GM19467 (cell line): ENCODE measurements at regions not wholly inside any gene's neighbourhood (a gene's known extent, or its start where the extent isn't known, plus 50 kb on each side); places are given as distances from the start of the nearest gene placed in this dataset.

ENCODE experiments used
- ATAC-seq: cut with Tn5 transposase; IDR thresholded peaks from one replicate; pipeline ENCODE4 v1.9.1; 2021; ENCODE audit warnings: mild to moderate bottlenecking, moderate library complexity; ENCODE audit not compliant: unreplicated experiment

GRCh38 chr2:30338475-30338874 lies 107.1 kb downstream of the LBH start:
- no peak for ATAC-seq

GRCh38 chr2:30339071-30339470 lies 107.7 kb downstream of the LBH start:
- no peak for ATAC-seq

GRCh38 chr2:30341500-30342267 lies 105.4 kb upstream of the LCLAT1 start:
- no peak for ATAC-seq

GRCh38 chr2:30346471-30347169 lies 100.4 kb upstream of the LCLAT1 start:
- no peak for ATAC-seq

- ATAC-seq: no peak
Measured at GRCh38 chr2:30348825-30349224, 98.2 kb upstream of the LCLAT1 start.

- ATAC-seq: no peak
Measured at GRCh38 chr2:30349691-30350090, 97.4 kb upstream of the LCLAT1 start.

GRCh38 chr2:30351116-30351515 lies 95.9 kb upstream of the LCLAT1 start:
- ATAC-seq: no peak

- ATAC-seq: no peak
Measured at GRCh38 chr2:30351949-30352348, 95.1 kb upstream of the LCLAT1 start.

GRCh38 chr2:30354150-30354549 lies 92.9 kb upstream of the LCLAT1 start:
- ATAC-seq: no peak

GRCh38 chr2:30354621-30355020 lies 92.4 kb upstream of the LCLAT1 start:
- no peak for ATAC-seq

- ATAC-seq: no peak
Measured at GRCh38 chr2:30355306-30355705, 91.7 kb upstream of the LCLAT1 start.

- ATAC-seq: no peak
Measured at GRCh38 chr2:30356071-30356470, 91.0 kb upstream of the LCLAT1 start.

GRCh38 chr2:30356776-30357175 lies 90.3 kb upstream of the LCLAT1 start:
- ATAC-seq: no peak

- no peak for ATAC-seq
Measured at GRCh38 chr2:30358351-30358750, 88.7 kb upstream of the LCLAT1 start.

GRCh38 chr2:30358842-30359241 lies 88.2 kb upstream of the LCLAT1 start:
- ATAC-seq: no peak

GRCh38 chr2:30359644-30360167 lies 87.3 kb upstream of the LCLAT1 start:
- no peak for ATAC-seq

- no peak for ATAC-seq
Measured at GRCh38 chr2:30361751-30362394, 85.2 kb upstream of the LCLAT1 start.

GRCh38 chr2:30362468-30363081 lies 84.5 kb upstream of the LCLAT1 start:
- no peak for ATAC-seq

- no peak for ATAC-seq
Measured at GRCh38 chr2:30363406-30363805, 83.6 kb upstream of the LCLAT1 start.

GRCh38 chr2:30365201-30365600 lies 81.8 kb upstream of the LCLAT1 start:
- ATAC-seq: no peak

- ATAC-seq: no peak
Measured at GRCh38 chr2:30366199-30366691, 80.8 kb upstream of the LCLAT1 start.
